ENCODE measurements at regions not wholly inside any gene's neighbourhood (a gene's known extent, or its start where the extent isn't known, plus 50 kb on each side); places are given as distances from the start of the nearest gene placed in this dataset.

DNA sequence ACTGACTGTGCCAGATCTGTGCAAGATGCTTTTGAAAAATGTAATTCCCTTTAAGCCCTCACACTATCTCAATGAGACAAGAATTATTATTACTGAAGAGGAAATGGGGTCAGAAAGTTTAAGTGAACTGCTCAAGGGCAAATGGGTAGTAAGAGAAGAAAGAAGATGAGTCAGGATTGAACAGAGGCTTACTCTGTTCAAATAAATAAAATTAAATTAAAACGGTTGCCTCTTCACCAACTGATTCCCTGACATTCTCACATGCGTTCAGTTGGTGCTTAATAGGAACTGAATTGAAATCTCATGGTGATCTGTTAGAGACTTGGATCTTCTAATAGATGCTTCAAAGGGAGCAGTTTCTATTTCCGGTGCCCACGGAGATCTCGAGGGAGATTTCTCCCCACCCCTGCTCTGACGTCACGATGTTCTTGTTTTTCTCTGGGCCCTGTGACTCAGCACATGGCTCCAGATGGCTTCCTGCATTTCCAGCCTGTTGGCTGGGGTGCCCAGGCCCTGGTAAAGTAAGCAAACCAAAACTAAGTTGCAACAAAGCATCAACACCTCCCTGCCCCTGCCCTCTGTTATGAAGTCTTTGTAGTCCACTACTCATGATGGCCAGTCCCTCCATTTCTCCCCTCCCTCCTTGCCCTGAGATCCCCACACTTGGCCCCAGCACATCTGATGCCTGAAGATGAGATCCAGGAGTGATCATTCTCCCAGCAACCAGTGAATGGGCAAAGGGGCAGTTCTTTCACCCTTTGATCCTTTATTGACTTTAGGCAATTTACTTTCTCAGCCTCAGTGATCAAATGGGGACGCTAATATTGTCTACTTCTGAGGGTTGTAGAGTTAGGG lies 106.1 kb upstream of the CPEB4 start:
- DNase-seq (ENCODE audit: low read depth): peak; percentile 49

DNA sequence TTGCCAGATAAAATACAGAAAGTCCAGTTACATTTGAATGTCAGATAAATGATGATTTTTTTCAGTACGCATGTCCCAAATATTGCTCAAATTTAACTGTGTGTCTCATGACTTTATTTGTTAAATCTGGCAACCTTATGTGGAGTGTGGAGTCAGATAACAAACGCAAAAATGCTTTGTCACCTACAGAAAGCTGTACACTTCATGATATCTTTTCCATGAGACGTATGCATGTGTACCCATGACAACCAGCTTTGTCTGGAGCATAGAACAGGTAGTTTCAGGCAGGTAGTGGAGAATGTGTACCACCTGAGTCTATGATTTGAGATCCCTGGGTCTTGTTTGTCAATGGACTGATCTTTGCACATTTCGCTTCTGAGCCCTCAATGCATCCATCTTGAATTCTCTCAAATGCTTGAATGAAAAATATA lies 105.5 kb upstream of the CPEB4 start:
- no peak for DNase-seq (ENCODE audit: low read depth)

- DNase-seq (ENCODE audit: low read depth): no peak
Observed at GRCh38 chr5:173783371-173783770, 104.8 kb upstream of the CPEB4 start.

DNA sequence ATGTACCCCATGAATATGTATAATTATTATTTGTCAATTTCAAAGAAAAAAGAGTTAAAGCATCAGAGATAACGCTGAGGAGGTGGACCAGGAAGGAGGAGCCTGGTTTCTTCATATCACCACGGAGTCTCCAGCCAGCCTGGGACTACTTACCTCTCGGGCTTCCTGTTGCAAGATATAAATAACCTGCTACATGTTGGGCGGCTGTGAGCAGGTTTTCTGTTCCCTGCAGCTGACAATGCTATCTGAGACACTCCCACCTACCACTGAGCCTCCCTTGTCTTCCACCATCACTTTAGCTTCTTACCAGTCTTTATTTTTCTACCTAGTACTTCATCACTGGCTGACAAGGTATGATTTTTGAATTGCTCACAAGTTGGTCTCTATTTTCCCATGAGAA lies 102.7 kb upstream of the CPEB4 start:
- DNase-seq (ENCODE audit: low read depth): no peak

DNA sequence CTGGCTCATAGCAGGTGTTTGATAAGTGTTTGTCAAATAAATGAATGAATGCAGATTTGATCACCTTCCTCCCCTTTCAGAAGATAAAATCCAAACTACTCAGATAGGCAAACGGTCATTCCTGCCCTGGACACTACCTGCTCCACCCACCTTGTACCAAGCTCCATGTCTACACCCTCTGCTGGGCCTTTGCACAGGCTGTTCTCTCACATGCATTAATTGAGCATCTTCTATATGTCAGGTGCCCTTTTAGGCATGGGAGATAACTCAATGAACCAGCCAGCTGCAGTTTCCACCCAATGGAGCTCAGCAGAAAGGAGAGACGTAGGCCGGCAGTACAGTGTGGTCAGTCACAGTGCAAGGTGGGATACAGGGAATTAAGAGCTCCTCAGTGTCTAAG lies 102.3 kb upstream of the CPEB4 start:
- DNase-seq (ENCODE audit: low read depth): no peak

- no peak for DNase-seq (ENCODE audit: low read depth)
Observed at GRCh38 chr5:173786286-173787187, 101.6 kb upstream of the CPEB4 start.

- no peak for DNase-seq (ENCODE audit: low read depth)
Observed at GRCh38 chr5:173789031-173789920, 98.9 kb upstream of the CPEB4 start.

- no peak for DNase-seq (ENCODE audit: low read depth)
Observed at GRCh38 chr5:173790177-173790719, 97.9 kb upstream of the CPEB4 start.

GRCh38 chr5:173790836-173791546 lies 97.2 kb upstream of the CPEB4 start:
- no peak for DNase-seq (ENCODE audit: low read depth)

DNA sequence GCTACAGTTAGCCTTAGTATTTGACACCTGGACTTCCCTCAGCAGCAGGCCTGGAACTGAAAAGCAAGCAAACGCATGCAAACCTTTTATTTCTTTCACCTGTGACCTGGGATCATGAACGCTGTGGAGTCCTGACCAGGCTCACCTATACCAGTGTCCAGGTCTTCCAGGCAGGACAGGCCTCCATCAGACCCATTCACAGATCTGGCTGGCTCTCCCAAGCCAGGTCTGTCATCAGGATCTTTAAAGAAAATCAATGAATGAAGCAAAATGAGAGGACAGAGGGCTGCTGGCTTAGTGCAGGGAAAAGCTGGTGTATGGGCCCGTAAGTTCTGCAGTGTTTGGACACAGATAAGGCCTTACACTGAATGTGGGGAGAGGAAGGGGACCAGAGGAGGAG lies 96.3 kb upstream of the CPEB4 start:
- no peak for DNase-seq (ENCODE audit: low read depth)

DNA sequence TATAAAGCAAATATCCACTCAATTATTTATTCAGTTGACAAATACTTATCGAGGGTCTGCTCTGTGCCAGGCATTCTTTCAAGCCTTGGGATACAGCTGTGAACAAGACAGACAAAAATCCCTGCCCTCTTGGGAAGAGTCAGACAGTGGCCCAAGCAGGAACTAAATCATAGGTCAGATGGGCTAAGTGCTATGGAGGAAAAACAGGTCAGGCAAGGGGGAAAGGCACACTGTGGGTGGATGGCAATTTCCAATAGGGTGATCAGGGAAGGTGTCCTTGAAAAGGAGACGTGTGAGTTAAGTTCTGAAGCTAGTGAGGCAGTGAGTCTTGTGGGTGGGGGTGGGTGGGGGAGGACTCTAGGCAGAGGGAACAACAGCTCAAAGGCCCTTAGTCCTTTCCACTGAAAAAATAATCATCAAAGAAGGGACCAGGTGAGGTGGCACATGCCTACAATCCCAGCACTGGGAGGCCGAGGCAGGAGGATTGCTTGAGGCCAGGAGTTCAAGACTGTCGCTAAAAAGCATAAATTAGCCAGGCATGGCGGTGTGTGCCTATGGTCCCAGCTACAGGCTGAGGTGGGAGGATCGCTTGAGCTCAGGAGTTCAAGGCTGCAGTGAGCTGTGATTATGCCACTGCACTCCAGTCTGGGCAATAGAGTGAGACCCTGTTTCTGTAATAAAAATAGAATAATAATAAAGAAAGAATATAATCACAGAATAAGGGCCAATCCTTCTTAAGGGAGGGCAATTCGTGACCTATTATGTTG lies 95.2 kb upstream of the CPEB4 start:
- DNase-seq (ENCODE audit: low read depth): no peak

DNA sequence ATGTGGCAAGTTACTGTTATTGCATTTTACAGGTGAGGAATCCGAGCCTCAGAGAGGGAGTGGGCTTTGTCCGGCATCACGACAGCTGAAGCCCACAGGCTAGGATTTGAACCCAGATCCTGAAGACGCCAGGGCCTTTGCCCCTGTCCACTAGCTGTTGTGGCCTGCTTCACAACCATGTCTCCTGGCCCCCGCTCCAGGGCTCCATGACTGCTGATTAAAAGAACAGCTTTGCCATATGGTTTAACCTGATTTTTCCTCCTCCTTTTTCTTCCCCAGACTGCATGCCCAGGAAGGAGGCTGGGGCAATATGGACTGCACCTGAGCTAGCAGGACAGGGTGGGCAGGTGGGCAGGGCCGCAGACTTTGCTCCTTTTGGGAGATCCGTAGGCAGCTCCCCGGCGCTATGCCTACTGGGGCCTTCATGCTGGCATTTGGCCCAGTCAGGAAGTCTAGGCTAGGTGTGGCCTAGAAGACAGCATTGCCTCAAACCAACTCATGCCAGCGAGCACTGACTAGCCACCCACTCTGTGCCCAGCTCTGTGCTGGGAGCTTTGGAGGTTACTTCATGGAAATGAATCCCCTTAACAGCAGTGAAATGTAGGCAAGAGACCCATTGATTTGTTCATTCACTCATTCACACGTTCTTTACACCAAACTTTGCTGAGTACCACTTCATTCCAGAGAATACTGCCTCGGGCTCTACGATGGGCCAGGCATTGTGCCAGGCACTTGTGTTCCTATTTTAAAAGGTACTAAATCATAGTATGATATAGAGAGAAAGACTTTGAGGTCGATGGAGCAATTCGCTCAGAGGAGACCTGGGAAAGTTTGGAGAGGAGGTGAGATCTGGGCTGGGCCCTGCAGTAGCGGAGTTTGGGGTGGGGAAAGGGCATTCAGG lies 94.3 kb upstream of the CPEB4 start:
- DNase-seq (ENCODE audit: low read depth): no peak

- DNase-seq (ENCODE audit: low read depth): no peak
Observed at GRCh38 chr5:173794901-173795416, 93.2 kb upstream of the CPEB4 start.

DNA sequence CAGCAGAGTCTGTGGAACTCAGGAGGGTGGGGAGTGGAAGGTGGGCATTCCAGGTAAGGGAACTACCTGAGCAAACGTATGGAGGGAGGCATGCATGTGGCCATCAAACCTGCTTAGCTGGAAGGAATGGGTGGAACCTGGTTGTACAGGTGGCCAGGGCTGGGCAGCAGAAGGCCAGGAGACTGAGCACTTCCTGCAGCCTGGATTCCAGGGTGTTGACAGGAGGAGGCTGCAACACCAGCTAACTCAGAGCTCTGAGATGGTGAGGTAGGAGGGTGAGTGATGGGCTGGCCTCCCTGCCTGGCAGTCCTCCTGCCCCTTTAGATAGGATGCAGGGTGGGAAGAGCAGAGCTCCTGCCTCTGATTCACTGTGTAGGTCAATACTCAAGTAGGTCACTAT lies 92.5 kb upstream of the CPEB4 start:
- DNase-seq (ENCODE audit: low read depth): no peak

DNA sequence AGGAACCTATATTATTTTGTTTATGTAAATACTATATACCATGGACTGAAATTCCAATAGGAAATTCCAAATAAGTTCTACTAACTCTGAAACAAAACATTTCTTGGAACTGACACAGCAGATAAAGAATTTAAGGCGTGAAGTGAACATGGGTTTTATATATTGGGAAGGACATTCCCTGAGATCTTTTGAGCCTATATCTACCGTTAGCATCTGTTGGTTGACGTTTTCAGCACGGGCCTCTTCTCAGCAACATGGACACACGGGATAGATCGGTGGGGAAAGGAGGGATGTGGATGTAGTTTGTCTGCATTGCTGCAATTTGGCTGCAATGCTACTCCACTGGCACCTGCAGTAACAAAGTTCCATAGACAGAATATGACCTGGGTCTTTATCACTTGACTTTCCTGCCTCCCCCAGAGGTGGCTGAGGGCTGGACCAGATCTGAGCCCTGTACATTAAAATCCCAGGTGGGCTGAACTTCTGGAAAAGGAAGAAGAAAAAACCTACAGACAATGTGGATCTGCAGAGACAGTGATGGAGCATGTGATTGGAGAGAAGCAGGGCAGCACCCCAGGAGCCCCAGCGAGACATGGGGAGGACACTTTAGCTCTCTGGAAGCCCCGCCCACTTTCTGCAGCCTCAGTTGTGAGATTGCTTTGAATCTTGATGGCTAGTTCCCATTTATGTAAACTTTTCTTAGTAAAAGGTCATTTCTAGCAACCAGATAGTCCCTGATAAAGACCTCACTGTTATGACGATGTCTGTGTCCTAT lies 91.2 kb upstream of the CPEB4 start:
- no peak for DNase-seq (ENCODE audit: low read depth)

DNA sequence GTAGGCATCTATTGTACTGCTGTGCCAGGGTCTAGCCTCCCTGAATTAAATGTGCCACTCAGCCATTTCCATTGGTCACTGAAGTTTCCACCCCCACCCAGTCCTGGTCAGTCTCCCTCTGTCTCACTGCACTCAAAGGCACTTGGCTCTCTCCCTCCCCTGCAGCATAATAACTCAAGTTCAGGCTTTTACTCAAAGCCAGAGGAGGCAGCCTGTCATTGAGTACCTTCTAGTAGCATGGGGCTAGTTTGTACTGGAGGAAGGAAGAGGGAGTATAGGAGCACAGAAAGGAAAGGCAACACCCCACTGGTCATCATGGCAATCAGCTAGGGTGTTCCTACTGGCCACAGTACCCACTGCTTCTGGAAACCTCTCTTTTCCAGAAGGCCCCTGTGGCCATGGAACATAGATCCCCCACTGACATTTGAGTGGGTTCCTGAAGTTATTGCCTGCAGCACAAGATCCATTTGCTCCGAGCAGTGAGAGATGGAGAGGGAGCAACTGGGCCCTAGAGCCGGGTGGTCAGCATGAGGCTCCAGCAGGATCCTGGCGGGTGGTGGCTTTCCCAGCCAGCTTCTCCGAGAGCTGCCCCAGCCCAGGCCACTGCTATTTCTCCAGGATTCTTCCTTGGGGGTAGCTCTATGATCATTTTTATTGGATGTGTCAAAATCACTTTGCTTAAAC lies 89.9 kb upstream of the CPEB4 start:
- DNase-seq (ENCODE audit: low read depth): no peak

DNA sequence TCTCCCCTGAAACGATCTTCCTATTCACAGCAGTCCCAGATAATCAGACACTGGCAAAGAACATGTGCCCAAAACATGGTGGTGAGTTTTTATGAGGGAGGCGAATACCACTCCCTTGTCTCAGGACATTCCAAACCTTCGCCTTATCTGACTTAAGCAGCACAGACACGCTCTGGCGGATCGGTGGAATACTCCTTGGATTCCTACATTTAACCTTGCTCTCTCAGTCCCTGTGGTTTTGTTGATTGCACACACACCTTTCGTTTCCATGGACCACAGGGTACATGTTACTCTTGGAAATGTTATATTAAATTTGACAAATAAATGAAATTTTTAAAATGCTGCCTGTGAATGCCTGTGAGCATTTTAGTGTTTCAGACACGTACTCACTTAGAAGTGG lies 87.8 kb upstream of the CPEB4 start:
- DNase-seq (ENCODE audit: low read depth): no peak

DNA sequence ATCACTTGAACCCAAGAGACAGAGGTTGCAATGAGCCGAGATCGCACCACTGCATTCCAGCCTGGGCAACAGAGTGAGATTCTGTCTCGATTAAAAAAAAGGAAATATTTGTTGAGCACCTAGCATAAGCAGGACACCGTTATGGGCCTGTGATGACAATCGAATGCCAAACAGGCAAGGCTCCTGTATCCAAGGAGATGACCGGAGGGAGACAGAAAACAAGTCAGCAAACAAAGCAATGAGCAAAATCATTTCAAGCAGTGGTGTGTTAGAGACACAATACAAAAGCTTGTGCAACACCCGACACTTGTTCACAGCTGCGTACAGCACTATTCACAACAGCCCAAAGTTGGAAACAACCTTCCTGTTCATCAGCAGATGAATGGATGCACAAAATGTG lies 87.1 kb upstream of the CPEB4 start:
- DNase-seq (ENCODE audit: low read depth): no peak
